Spleen (tissue), 11 donors: ENCODE measurements at regions not wholly inside any gene's neighbourhood (a gene's known extent, or its start where the extent isn't known, plus 50 kb on each side); places are given as distances from the start of the nearest gene placed in this dataset.

Experiments used
- DNase-seq: peaks from one replicate; pipeline ENCODE4 v3.0.0-alpha.2; 2020
- H3K27ac ChIP-seq, 8 donors: fragments of 200-600 bp; sonication (generic) in 7 of 8; 1 replicate in 4 of 8; 2 replicates in 4 of 8; pipeline versions ENCODE4 v1.5.0 to v1.8.0; 2016 to 2021; ENCODE audit warnings: inconsistent platforms in 4 of 8, mild to moderate bottlenecking in 4 of 8, moderate library complexity in 1 of 8
- H3K27me3 ChIP-seq, 7 donors: fragments of 200-600 bp; sonication (generic) in 6 of 7; replicated peaks in 1 of 7; 1 replicate in 4 of 7; 2 replicates in 3 of 7; pipeline versions ENCODE4 v1.5.0 to v1.8.0; 2016 to 2021; ENCODE audit warnings: inconsistent platforms in 3 of 7, mild to moderate bottlenecking in 1 of 7
- H3K36me3 ChIP-seq, 6 donors: fragments of 200-600 bp; sonication (generic) in 5 of 6; 1 replicate in 4 of 6; 2 replicates in 2 of 6; pipeline versions ENCODE4 v1.5.0 to v1.8.0; 2016 to 2021; ENCODE audit warnings: inconsistent platforms in 2 of 6
- H3K4me1 ChIP-seq, 6 donors: fragments of 200-600 bp; sonication (generic) in 5 of 6; 1 replicate in 3 of 6; 2 replicates in 3 of 6; pipeline versions ENCODE4 v1.5.0 to v1.8.0; 2016 to 2021; ENCODE audit warnings: inconsistent platforms in 3 of 6
- H3K4me3 ChIP-seq, 8 donors: fragments of 200-600 bp; sonication (generic) in 7 of 8; 1 replicate in 4 of 8; 2 replicates in 4 of 8; pipeline versions ENCODE4 v1.5.0 to v1.8.0; 2016 to 2021; ENCODE audit warnings: inconsistent platforms in 4 of 8, mild to moderate bottlenecking in 4 of 8, moderate library complexity in 2 of 8
- H3K9me3 ChIP-seq, 8 donors: fragments of 200-600 bp; sonication (generic) in 7 of 8; 1 replicate in 4 of 8; 2 replicates in 4 of 8; pipeline versions ENCODE4 v1.5.0 to v1.8.0; 2016 to 2021; ENCODE audit warnings: inconsistent platforms in 4 of 8
- POLR2A ChIP-seq, 3 donors: fragments of 450-650 bp; IDR thresholded peaks; one replicate each; pipeline ENCODE4 v1.5.1; 2017; ENCODE audit warnings: antibody characterized with exemption in 3 of 3, mild to moderate bottlenecking in 1 of 3
- POLR2AphosphoS5 ChIP-seq, 3 donors: sonication (generic); formaldehyde crosslinking; IDR thresholded peaks; one replicate each; pipeline ENCODE4 v1.5.1; 2017; ENCODE audit warnings: antibody characterized with exemption in 3 of 3
- WGBS, 5 donors: extraction: QIAGEN DNeasy Blood & Tissue Kit in 3 of 5; methylation state at CpG; one replicate each; pipeline versions ENCODE4 v1.1.5 to v1.1.7; 2013 to 2018; 5-methylcytosine and 5-hydroxymethylcytosine counted together
- intact Hi-C: fragments of 100-400 bp; cut with DNase I; formaldehyde crosslinking; loops from one replicate; pipeline ENCODE4 v1.15.0; 2023; ENCODE audit warnings: low total_unique reads
- TF ChIP-seq, protein P1 (sequence below), 11 experiments: fragments of 200-600 bp in 7 of 11; fragments of 450-650 bp in 4 of 11; sonication (generic) in 4 of 11; IDR thresholded peaks in 8 of 11; conservative IDR thresholded peaks in 3 of 11; 1 replicate in 7 of 11; 2 replicates in 4 of 11; pipeline versions ENCODE4 v1.4.0 to v1.8.0; 2016 to 2021; ENCODE audit warnings: antibody characterized with exemption in 11 of 11, inconsistent platforms in 4 of 11, mild to moderate bottlenecking in 1 of 11
- donor health status: healthy with polysubstance abuse.
- donor health status: DM: no; HTN: no; CAD: no; lungs with moderate emphysema.
- donor health status: DM: no; HTN: no; CAD: no.
- donor health status: Bipolar disorder and iron deficiency.
- donor health status: healthy.
- donor health status: DM: no; HTN: no; CAD: no.
- donor health status: DM: yes; HTN: yes; CAD: no.

- TF ChIP-seq, protein P1, sequence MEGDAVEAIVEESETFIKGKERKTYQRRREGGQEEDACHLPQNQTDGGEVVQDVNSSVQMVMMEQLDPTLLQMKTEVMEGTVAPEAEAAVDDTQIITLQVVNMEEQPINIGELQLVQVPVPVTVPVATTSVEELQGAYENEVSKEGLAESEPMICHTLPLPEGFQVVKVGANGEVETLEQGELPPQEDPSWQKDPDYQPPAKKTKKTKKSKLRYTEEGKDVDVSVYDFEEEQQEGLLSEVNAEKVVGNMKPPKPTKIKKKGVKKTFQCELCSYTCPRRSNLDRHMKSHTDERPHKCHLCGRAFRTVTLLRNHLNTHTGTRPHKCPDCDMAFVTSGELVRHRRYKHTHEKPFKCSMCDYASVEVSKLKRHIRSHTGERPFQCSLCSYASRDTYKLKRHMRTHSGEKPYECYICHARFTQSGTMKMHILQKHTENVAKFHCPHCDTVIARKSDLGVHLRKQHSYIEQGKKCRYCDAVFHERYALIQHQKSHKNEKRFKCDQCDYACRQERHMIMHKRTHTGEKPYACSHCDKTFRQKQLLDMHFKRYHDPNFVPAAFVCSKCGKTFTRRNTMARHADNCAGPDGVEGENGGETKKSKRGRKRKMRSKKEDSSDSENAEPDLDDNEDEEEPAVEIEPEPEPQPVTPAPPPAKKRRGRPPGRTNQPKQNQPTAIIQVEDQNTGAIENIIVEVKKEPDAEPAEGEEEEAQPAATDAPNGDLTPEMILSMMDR (IDR thresholded peaks at IDR 0.05 in 8 of 11, conservative IDR thresholded peaks at IDR 0.05 in 3 of 11), result no peak
- no peak for TF ChIP-seq POLR2AphosphoS5 (IDR thresholded peaks at IDR 0.05)
- no peaks in the 10 kb centered on the region for H3K9me3 ChIP-seq
- no peak overlapping the region for H3K4me3 ChIP-seq
- no peaks in the 10 kb centered on the region for H3K4me1 ChIP-seq
- H3K27me3 ChIP-seq, result no peaks in the 10 kb centered on the region
- DNase-seq, result no peak
- intact Hi-C loops, result no loop called here
- no peaks in the 10 kb centered on the region for H3K36me3 ChIP-seq
- 73 to 90% (median 83%) methylated on average over 1 of the region's 1 CpG for WGBS, 5 donors
- no peak overlapping the region for H3K27ac ChIP-seq
Observed at GRCh38 chr1:238621405-238621804, 730.7 kb upstream of the ZP4 start.

GRCh38 chr1:238619652-238620051 is 728.9 kb upstream of the ZP4 start:
- Histone ChIP-seq H3K4me3 (no peak overlapping the region), H3K36me3 (no peaks in the 10 kb centered on the region), H3K4me1 (no peaks in the 10 kb centered on the region), H3K9me3 (no peaks in the 10 kb centered on the region), H3K27me3 (no peaks in the 10 kb centered on the region), H3K27ac (no peak overlapping the region)
- DNase-seq, result no peak
- intact Hi-C loops, result no loop called here
- TF ChIP-seq POLR2A (IDR thresholded peaks at IDR 0.05) (no peak), POLR2AphosphoS5 (IDR thresholded peaks at IDR 0.05) (no peak)
- TF ChIP-seq, protein P1 (IDR thresholded peaks at IDR 0.05 in 8 of 11, conservative IDR thresholded peaks at IDR 0.05 in 3 of 11), result no peak

- Histone ChIP-seq H3K27ac (no peak overlapping the region), H3K27me3 (no peaks in the 10 kb centered on the region), H3K4me1 (no peaks in the 10 kb centered on the region), H3K4me3 (no peak overlapping the region), H3K9me3 (no peaks in the 10 kb centered on the region), H3K36me3 (no peaks in the 10 kb centered on the region)
- TF ChIP-seq POLR2AphosphoS5 (IDR thresholded peaks at IDR 0.05) (no peak), POLR2A (IDR thresholded peaks at IDR 0.05) (no peak)
- TF ChIP-seq, protein P1 (IDR thresholded peaks at IDR 0.05 in 8 of 11, conservative IDR thresholded peaks at IDR 0.05 in 3 of 11), result no peak
- DNase-seq, result no peak
- WGBS, 5 donors, result 74 to 88% (median 81%) methylated on average over 3 of the region's 3 CpGs
- intact Hi-C loops, result no loop called here
Observed at GRCh38 chr1:238611406-238611805, 720.7 kb upstream of the ZP4 start.

DNA sequence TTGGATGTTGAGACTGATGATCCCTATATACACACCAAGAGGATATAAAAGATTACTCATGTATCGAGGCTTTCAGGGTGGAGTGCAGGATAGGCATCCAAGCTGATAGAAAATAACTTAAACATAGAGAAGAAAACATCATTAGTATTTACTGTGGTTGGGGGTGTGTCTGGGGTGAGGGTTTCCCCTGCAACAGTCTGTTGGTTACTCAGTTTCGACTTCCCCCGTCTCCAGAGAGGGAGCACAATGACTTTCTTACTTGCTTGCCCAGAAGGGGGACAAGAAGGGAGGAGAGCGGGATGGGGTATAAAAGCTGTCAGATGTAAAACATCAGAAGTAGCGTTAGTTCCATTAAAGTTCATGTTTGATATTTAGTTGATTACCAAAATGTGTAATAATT is 717.4 kb upstream of the ZP4 start:
- Histone ChIP-seq H3K4me3 (no peak overlapping the region), H3K27me3 (no peaks in the 10 kb centered on the region), H3K27ac (no peak overlapping the region), H3K36me3 (no peaks in the 10 kb centered on the region), H3K4me1 (no peaks in the 10 kb centered on the region), H3K9me3 (no peaks in the 10 kb centered on the region)
- intact Hi-C loops, result no loop called here
- TF ChIP-seq POLR2AphosphoS5 (IDR thresholded peaks at IDR 0.05) (no peak), POLR2A (IDR thresholded peaks at IDR 0.05) (no peak)
- TF ChIP-seq, protein P1 (IDR thresholded peaks at IDR 0.05 in 8 of 11, conservative IDR thresholded peaks at IDR 0.05 in 3 of 11), result no peak
- 53 to 78% (median 65%) methylated on average over 5 of the region's 5 CpGs for WGBS, 5 donors
- DNase-seq, result no peak
